ENCODE measurements at regions not wholly inside any gene's neighbourhood (a gene's known extent, or its start where the extent isn't known, plus 50 kb on each side); places are given as distances from the start of the nearest gene placed in this dataset.

DNA sequence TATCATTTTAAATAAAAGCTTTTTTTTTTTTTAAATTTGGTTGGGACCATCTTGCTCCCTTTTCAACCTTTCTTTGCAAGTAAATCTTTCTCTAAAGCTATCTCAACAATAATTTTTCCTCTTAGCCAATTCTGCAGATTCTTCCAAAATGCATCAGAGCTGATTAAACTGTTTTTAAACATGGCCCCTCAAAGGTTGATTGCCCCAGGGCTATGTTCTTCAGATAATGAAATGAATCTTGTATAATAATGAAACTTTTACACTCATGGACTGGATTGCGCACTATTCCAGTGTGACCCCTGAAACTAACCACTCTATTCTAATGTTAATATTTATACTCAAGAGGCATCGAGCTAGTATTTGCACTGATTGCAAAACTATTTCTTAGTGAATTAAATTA is 222.8 kb upstream of the PRDM9 start:
- H3K36me3 ChIP-seq (ENCODE audit: insufficient read depth, low read length, poor library complexity, severe bottlenecking), result no peaks in the 10 kb centered on the region

DNA sequence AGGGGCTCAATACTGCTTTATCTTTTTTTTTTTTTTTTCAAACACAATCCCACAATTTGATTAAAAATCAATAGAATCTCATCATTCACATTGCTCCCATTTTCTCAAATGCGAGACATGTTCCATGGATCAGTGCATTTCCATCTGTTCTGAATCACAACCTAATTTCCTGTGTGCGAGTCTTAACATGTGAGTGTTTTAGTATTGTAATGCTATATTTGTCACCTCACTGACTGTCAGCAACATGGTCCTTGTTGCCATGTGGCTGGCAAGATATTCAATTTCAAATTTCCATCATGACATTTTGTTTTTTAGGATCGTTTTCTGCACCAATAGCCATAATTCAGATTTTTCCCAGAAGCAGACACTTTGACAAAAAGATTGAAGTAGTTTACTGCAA is 233.2 kb upstream of the PRDM9 start:
- TF ChIP-seq EZH2 (IDR thresholded peaks at IDR 0.05; ENCODE audit: borderline replicate concordance, low read depth, low read length, poor library complexity, severe bottlenecking), result no peak
- TF ChIP-seq, protein P1, sequence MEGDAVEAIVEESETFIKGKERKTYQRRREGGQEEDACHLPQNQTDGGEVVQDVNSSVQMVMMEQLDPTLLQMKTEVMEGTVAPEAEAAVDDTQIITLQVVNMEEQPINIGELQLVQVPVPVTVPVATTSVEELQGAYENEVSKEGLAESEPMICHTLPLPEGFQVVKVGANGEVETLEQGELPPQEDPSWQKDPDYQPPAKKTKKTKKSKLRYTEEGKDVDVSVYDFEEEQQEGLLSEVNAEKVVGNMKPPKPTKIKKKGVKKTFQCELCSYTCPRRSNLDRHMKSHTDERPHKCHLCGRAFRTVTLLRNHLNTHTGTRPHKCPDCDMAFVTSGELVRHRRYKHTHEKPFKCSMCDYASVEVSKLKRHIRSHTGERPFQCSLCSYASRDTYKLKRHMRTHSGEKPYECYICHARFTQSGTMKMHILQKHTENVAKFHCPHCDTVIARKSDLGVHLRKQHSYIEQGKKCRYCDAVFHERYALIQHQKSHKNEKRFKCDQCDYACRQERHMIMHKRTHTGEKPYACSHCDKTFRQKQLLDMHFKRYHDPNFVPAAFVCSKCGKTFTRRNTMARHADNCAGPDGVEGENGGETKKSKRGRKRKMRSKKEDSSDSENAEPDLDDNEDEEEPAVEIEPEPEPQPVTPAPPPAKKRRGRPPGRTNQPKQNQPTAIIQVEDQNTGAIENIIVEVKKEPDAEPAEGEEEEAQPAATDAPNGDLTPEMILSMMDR (conservative IDR thresholded peaks at IDR 0.05; ENCODE audit: low read depth, low read length), result no peak
- Histone ChIP-seq H3K9me3 (ENCODE audit: low read depth, low read length, poor library complexity, severe bottlenecking) (no peaks in the 10 kb centered on the region), H3K4me3 (ENCODE audit: low read depth, low read length, poor library complexity, severe bottlenecking) (no peak overlapping the region), H3K27me3 (replicated peaks; ENCODE audit: insufficient read depth, low read depth, low read length, poor library complexity) (no peaks in the 10 kb centered on the region), H3K4me1 (ENCODE audit: insufficient read depth, low read length, poor library complexity, severe bottlenecking) (no peaks in the 10 kb centered on the region), H3K27ac (ENCODE audit: low read depth, low read length, poor library complexity, severe bottlenecking) (no peak overlapping the region), H3K36me3 (ENCODE audit: insufficient read depth, low read length, poor library complexity, severe bottlenecking) (no peaks in the 10 kb centered on the region)
- CTCF ChIA-PET, result no interaction called here
- BruUV-seq (replicated peaks), result no TSS peak
- no peak for DNase-seq (ENCODE audit: low spot score)
- POLR2A ChIA-PET (ENCODE audit: low non-redundant PET), result no interaction called here
- intact Hi-C loops (cut with micrococcal nuclease; ENCODE audit: unreplicated experiment), result no loop called here

More for the DNA sequence above, 222.8 kb upstream of the PRDM9 start:
- no peak for DNase-seq (ENCODE audit: low spot score)
- Histone ChIP-seq H3K9me3 (ENCODE audit: low read depth, low read length, poor library complexity, severe bottlenecking) (no peaks in the 10 kb centered on the region), H3K4me1 (ENCODE audit: insufficient read depth, low read length, poor library complexity, severe bottlenecking) (peaks cover 3% of the 10 kb centered on the region), H3K4me3 (ENCODE audit: low read depth, low read length, poor library complexity, severe bottlenecking) (no peak overlapping the region), H3K27ac (ENCODE audit: low read depth, low read length, poor library complexity, severe bottlenecking) (no peak overlapping the region), H3K27me3 (replicated peaks; ENCODE audit: insufficient read depth, low read depth, low read length, poor library complexity) (no peaks in the 10 kb centered on the region)
- no TSS peak for BruUV-seq (replicated peaks)
- ChIA-PET POLR2A (ENCODE audit: low non-redundant PET) (no interaction called here), CTCF (no interaction called here)
- no peak for TF ChIP-seq EZH2 (IDR thresholded peaks at IDR 0.05; ENCODE audit: borderline replicate concordance, low read depth, low read length, poor library complexity, severe bottlenecking)
- TF ChIP-seq, protein P1 (conservative IDR thresholded peaks at IDR 0.05; ENCODE audit: low read depth, low read length), result no peak
- intact Hi-C loops (cut with micrococcal nuclease; ENCODE audit: unreplicated experiment), result no loop called here

DNA sequence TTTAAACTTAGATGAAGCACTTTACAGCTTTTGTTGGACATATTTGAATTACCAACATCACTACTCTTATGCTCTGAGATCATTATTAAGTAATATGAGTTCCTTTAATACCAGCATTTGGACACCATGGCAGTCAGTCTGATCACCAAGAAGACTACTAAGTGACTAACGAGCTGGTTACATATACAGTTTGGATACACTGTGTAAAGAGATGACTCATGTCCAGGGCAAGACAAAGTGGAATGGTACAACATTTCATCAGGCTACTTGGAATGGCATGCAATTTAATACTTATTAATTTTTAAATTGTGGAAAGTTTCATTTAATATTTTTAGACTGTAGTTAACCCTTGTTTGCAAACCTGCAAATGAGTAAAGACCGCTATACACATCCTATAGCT is 237.4 kb upstream of the PRDM9 start:
- Histone ChIP-seq H3K9me3 (ENCODE audit: low read depth, low read length, poor library complexity, severe bottlenecking) (no peaks in the 10 kb centered on the region), H3K4me1 (ENCODE audit: insufficient read depth, low read length, poor library complexity, severe bottlenecking) (no peaks in the 10 kb centered on the region), H3K4me3 (ENCODE audit: low read depth, low read length, poor library complexity, severe bottlenecking) (no peak overlapping the region), H3K36me3 (ENCODE audit: insufficient read depth, low read length, poor library complexity, severe bottlenecking) (no peaks in the 10 kb centered on the region), H3K27me3 (replicated peaks; ENCODE audit: insufficient read depth, low read depth, low read length, poor library complexity) (no peaks in the 10 kb centered on the region), H3K27ac (ENCODE audit: low read depth, low read length, poor library complexity, severe bottlenecking) (no peak overlapping the region)
- intact Hi-C loops (cut with micrococcal nuclease; ENCODE audit: unreplicated experiment), result no loop called here
- no TSS peak for BruUV-seq (replicated peaks)
- CTCF ChIA-PET, result no interaction called here
- POLR2A ChIA-PET (ENCODE audit: low non-redundant PET), result no interaction called here
- TF ChIP-seq, protein P1 (conservative IDR thresholded peaks at IDR 0.05; ENCODE audit: low read depth, low read length), result no peak
- no peak for TF ChIP-seq EZH2 (IDR thresholded peaks at IDR 0.05; ENCODE audit: borderline replicate concordance, low read depth, low read length, poor library complexity, severe bottlenecking)
- no peak for DNase-seq (ENCODE audit: low spot score)
